GM21528 (cell line): ENCODE measurements at regions not wholly inside any gene's neighbourhood (a gene's known extent, or its start where the extent isn't known, plus 50 kb on each side); places are given as distances from the start of the nearest gene placed in this dataset.
"Not testable (repeated sequence)": the region's sequence is repeated elsewhere in the genome, so short reads cannot be mapped to it uniquely, and the experiment has no call there.

Experiments used
- ATAC-seq: cut with Tn5 transposase; IDR thresholded peaks from one replicate; pipeline ENCODE4 v1.9.1; 2021; ENCODE audit warnings: mild to moderate bottlenecking, moderate library complexity; ENCODE audit not compliant: unreplicated experiment, low FRiP score

GRCh38 chr2:217011576-217011975 lies 151.7 kb upstream of the TNP1 start:
- no peak for ATAC-seq

- ATAC-seq, result no peak
These were observed 150.3 kb upstream of the TNP1 start for GRCh38 chr2:217010173-217010572.

GRCh38 chr2:217008794-217009193 lies 148.9 kb upstream of the TNP1 start:
- ATAC-seq, result no peak

GRCh38 chr2:217006217-217006616 lies 146.4 kb upstream of the TNP1 start:
- no peak for ATAC-seq

- ATAC-seq, result no peak
These were observed 144.8 kb upstream of the TNP1 start for GRCh38 chr2:217004656-217005055.

GRCh38 chr2:217001740-217002139 lies 141.9 kb upstream of the TNP1 start:
- ATAC-seq, result no peak

GRCh38 chr2:217000406-217000805 lies 140.5 kb upstream of the TNP1 start:
- no peak for ATAC-seq

- ATAC-seq, result no peak
These were observed 136.5 kb upstream of the TNP1 start for GRCh38 chr2:216996279-216996845.

GRCh38 chr2:216994353-216994854 lies 134.5 kb upstream of the TNP1 start:
- no peak for ATAC-seq

GRCh38 chr2:216992056-216992675 lies 132.3 kb upstream of the TNP1 start:
- no peak for ATAC-seq

GRCh38 chr2:216991563-216991962 lies 131.7 kb upstream of the TNP1 start:
- ATAC-seq, result no peak

- no peak for ATAC-seq
These were observed 129.7 kb upstream of the TNP1 start for GRCh38 chr2:216989340-216990129.

GRCh38 chr2:216987252-216987821 lies 127.5 kb upstream of the TNP1 start:
- no peak for ATAC-seq

- no peak for ATAC-seq
These were observed 125.8 kb upstream of the TNP1 start for GRCh38 chr2:216985658-216986141.

GRCh38 chr2:216984937-216985336 lies 125.1 kb upstream of the TNP1 start:
- ATAC-seq, result no peak

- ATAC-seq, result not testable (repeated sequence)
These were observed 122.1 kb upstream of the TNP1 start for GRCh38 chr2:216981951-216982350.

GRCh38 chr2:216980510-216980909 lies 120.6 kb upstream of the TNP1 start:
- not testable (repeated sequence) for ATAC-seq

- no peak for ATAC-seq
These were observed 114.7 kb upstream of the TNP1 start for GRCh38 chr2:216974321-216975302.

- ATAC-seq, result no peak
These were observed 111.7 kb upstream of the TNP1 start for GRCh38 chr2:216971593-216971992.

GRCh38 chr2:216970359-216970915 lies 110.6 kb upstream of the TNP1 start:
- no peak for ATAC-seq
